ENCODE measurements at regions not wholly inside any gene's neighbourhood (a gene's known extent, or its start where the extent isn't known, plus 50 kb on each side); places are given as distances from the start of the nearest gene placed in this dataset.
A peak's percentile ranks its signal among the peaks of the same experiment; 100 is the strongest.

GRCh38 chr3:144286235-144286910 lies 314.8 kb downstream of the DIPK2A start:
- Histone ChIP-seq H2AFZ (ENCODE audit: low read depth, low read length) (no peak overlapping the region), H3K9me2 (ENCODE audit: insufficient read depth, low read length) (no peaks in the 10 kb centered on the region), H3F3A (ENCODE audit: insufficient read depth, low read length, poor library complexity, severe bottlenecking) (no peaks in the 10 kb centered on the region), H3K36me3 (ENCODE audit: insufficient read depth, low read length) (no peaks in the 10 kb centered on the region), H3K4me2 (ENCODE audit: low read length) (no peak overlapping the region), H3K79me2 (replicated peaks; ENCODE audit: insufficient read depth, low read length) (no peaks in the 10 kb centered on the region), H3K9me3 (ENCODE audit: low read length) (no peaks in the 10 kb centered on the region), H3K4me3 (ENCODE audit: low read length) (no peak overlapping the region), H4K20me1 (ENCODE audit: insufficient read depth) (no peaks in the 10 kb centered on the region), H3K9ac (ENCODE audit: low read length) (no peak overlapping the region), H3K27me3 (ENCODE audit: insufficient read depth, low read depth, low read length) (no peaks in the 10 kb centered on the region), H3K27ac (ENCODE audit: low read length) (peak overlapping the region; percentile 48)
- no peak for TF ChIP-seq EZH2 (IDR thresholded peaks at IDR 0.05; ENCODE audit: borderline replicate concordance, insufficient read depth, low read length, poor library complexity, severe bottlenecking)
- TF ChIP-seq, protein P1, sequence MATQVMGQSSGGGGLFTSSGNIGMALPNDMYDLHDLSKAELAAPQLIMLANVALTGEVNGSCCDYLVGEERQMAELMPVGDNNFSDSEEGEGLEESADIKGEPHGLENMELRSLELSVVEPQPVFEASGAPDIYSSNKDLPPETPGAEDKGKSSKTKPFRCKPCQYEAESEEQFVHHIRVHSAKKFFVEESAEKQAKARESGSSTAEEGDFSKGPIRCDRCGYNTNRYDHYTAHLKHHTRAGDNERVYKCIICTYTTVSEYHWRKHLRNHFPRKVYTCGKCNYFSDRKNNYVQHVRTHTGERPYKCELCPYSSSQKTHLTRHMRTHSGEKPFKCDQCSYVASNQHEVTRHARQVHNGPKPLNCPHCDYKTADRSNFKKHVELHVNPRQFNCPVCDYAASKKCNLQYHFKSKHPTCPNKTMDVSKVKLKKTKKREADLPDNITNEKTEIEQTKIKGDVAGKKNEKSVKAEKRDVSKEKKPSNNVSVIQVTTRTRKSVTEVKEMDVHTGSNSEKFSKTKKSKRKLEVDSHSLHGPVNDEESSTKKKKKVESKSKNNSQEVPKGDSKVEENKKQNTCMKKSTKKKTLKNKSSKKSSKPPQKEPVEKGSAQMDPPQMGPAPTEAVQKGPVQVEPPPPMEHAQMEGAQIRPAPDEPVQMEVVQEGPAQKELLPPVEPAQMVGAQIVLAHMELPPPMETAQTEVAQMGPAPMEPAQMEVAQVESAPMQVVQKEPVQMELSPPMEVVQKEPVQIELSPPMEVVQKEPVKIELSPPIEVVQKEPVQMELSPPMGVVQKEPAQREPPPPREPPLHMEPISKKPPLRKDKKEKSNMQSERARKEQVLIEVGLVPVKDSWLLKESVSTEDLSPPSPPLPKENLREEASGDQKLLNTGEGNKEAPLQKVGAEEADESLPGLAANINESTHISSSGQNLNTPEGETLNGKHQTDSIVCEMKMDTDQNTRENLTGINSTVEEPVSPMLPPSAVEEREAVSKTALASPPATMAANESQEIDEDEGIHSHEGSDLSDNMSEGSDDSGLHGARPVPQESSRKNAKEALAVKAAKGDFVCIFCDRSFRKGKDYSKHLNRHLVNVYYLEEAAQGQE (IDR thresholded peaks at IDR 0.05; ENCODE audit: borderline replicate concordance), result peak; percentile 97
- peak; percentile 98 for TF ChIP-seq POLR2AphosphoS5 (IDR thresholded peaks at IDR 0.05)
- TF ChIP-seq, protein P2, sequence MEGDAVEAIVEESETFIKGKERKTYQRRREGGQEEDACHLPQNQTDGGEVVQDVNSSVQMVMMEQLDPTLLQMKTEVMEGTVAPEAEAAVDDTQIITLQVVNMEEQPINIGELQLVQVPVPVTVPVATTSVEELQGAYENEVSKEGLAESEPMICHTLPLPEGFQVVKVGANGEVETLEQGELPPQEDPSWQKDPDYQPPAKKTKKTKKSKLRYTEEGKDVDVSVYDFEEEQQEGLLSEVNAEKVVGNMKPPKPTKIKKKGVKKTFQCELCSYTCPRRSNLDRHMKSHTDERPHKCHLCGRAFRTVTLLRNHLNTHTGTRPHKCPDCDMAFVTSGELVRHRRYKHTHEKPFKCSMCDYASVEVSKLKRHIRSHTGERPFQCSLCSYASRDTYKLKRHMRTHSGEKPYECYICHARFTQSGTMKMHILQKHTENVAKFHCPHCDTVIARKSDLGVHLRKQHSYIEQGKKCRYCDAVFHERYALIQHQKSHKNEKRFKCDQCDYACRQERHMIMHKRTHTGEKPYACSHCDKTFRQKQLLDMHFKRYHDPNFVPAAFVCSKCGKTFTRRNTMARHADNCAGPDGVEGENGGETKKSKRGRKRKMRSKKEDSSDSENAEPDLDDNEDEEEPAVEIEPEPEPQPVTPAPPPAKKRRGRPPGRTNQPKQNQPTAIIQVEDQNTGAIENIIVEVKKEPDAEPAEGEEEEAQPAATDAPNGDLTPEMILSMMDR (IDR thresholded peaks at IDR 0.05; ENCODE audit: poor library complexity, severe bottlenecking), result no peak
- peak; percentile 33 for TF ChIP-seq SMC3 (conservative IDR thresholded peaks at IDR 0.05; ENCODE audit: poor library complexity)
- no peak for TF ChIP-seq TAF1 (IDR thresholded peaks at IDR 0.05; ENCODE audit: low read depth)
- peak; percentile 100 for TF ChIP-seq EP300 (conservative IDR thresholded peaks at IDR 0.05; ENCODE audit: poor library complexity, severe bottlenecking)
- peak; percentile 50 for TF ChIP-seq RAD21 (conservative IDR thresholded peaks at IDR 0.05)
- no peak for TF ChIP-seq MXI1 (conservative IDR thresholded peaks at IDR 0.05; ENCODE audit: poor library complexity, severe bottlenecking)

GRCh38 chr3:144287001-144287400 lies 315.4 kb downstream of the DIPK2A start:
- H4K20me1 ChIP-seq (ENCODE audit: insufficient read depth), result no peaks in the 10 kb centered on the region
- H3F3A ChIP-seq (ENCODE audit: insufficient read depth, low read length, poor library complexity, severe bottlenecking), result no peaks in the 10 kb centered on the region
- H3K27me3 ChIP-seq (ENCODE audit: insufficient read depth, low read depth, low read length), result no peaks in the 10 kb centered on the region
- no peak overlapping the region for H3K4me3 ChIP-seq (ENCODE audit: low read length)
- TF ChIP-seq MXI1 (conservative IDR thresholded peaks at IDR 0.05; ENCODE audit: poor library complexity, severe bottlenecking), result no peak
- no peak for TF ChIP-seq POLR2AphosphoS5 (IDR thresholded peaks at IDR 0.05)
- no peak for TF ChIP-seq EP300 (conservative IDR thresholded peaks at IDR 0.05; ENCODE audit: poor library complexity, severe bottlenecking)
- no peak for TF ChIP-seq TAF1 (IDR thresholded peaks at IDR 0.05; ENCODE audit: low read depth)
- TF ChIP-seq EZH2 (IDR thresholded peaks at IDR 0.05; ENCODE audit: borderline replicate concordance, insufficient read depth, low read length, poor library complexity, severe bottlenecking), result no peak
- no peak for TF ChIP-seq RAD21 (conservative IDR thresholded peaks at IDR 0.05)
- TF ChIP-seq, protein P2 (IDR thresholded peaks at IDR 0.05; ENCODE audit: poor library complexity, severe bottlenecking), result no peak
- TF ChIP-seq, protein P1 (IDR thresholded peaks at IDR 0.05; ENCODE audit: borderline replicate concordance), result no peak
- TF ChIP-seq SMC3 (conservative IDR thresholded peaks at IDR 0.05; ENCODE audit: poor library complexity), result no peak
- H3K9ac ChIP-seq (ENCODE audit: low read length), result no peak overlapping the region
- H3K9me2 ChIP-seq (ENCODE audit: insufficient read depth, low read length), result no peaks in the 10 kb centered on the region
- H3K27ac ChIP-seq (ENCODE audit: low read length), result no peak overlapping the region
- H3K36me3 ChIP-seq (ENCODE audit: insufficient read depth, low read length), result no peaks in the 10 kb centered on the region
- H3K4me2 ChIP-seq (ENCODE audit: low read length), result no peak overlapping the region
- no peaks in the 10 kb centered on the region for H3K79me2 ChIP-seq (replicated peaks; ENCODE audit: insufficient read depth, low read length)
- H2AFZ ChIP-seq (ENCODE audit: low read depth, low read length), result no peak overlapping the region
- no peaks in the 10 kb centered on the region for H3K9me3 ChIP-seq (ENCODE audit: low read length)
